MCF 10A (cell line): ENCODE measurements at regions not wholly inside any gene's neighbourhood (a gene's known extent, or its start where the extent isn't known, plus 50 kb on each side); places are given as distances from the start of the nearest gene placed in this dataset.

Experiments
- BruUV-seq: library from RNA; stranded (reverse); fragments of 400-500 nt; replicated peaks from 2 replicates; lab custom pipeline; 2021; lab: Mats Ljungman, UMichigan
- CTCF ChIA-PET: fragments of 300-600 bp; sonication (Branson Sonifier 250); formaldehyde crosslinking; extraction: SDS; loops from one replicate; lab custom pipeline; 2021; ENCODE audit warnings: antibody characterized with exemption, inconsistent platforms; lab: Yijun Ruan, JAX
- POLR2A ChIA-PET: fragments of 300-600, 350-650 bp; sonication (Branson Sonifier 250); formaldehyde crosslinking; extraction: SDS; loops from one replicate; lab custom pipeline; 2020; ENCODE audit warnings: antibody characterized with exemption, inconsistent platforms; lab: Yijun Ruan, JAX
- DNase-seq: peaks from one replicate; pipeline ENCODE4 v3.0.0-alpha.2; 2018; ENCODE audit not compliant: unreplicated experiment
- H3K27ac Mint-ChIP-seq: one replicate; pipeline ENCODE4 v1.8.0; 2022; ENCODE audit warnings: mild to moderate bottlenecking, low read depth, mixed read lengths; ENCODE audit not compliant: unreplicated experiment
- H3K27me3 Mint-ChIP-seq: one replicate; pipeline ENCODE4 v1.8.0; 2022; ENCODE audit warnings: mixed read lengths; ENCODE audit not compliant: insufficient read depth, unreplicated experiment
- H3K36me3 Mint-ChIP-seq: one replicate; pipeline ENCODE4 v1.8.0; 2022; ENCODE audit warnings: mild to moderate bottlenecking, moderate library complexity, mixed read lengths; ENCODE audit not compliant: insufficient read depth, unreplicated experiment
- H3K4me1 Mint-ChIP-seq: one replicate; pipeline ENCODE4 v1.8.0; 2022; ENCODE audit warnings: mixed read lengths; ENCODE audit not compliant: insufficient read depth, unreplicated experiment
- H3K4me3 Mint-ChIP-seq: one replicate; pipeline ENCODE4 v1.8.0; 2022; ENCODE audit warnings: mild to moderate bottlenecking, moderate library complexity, mixed read lengths; ENCODE audit not compliant: unreplicated experiment
- H3K9me3 Mint-ChIP-seq: one replicate; pipeline ENCODE4 v1.8.0; 2022; ENCODE audit warnings: mixed read lengths; ENCODE audit not compliant: unreplicated experiment
- CTCF ChIP-seq: fragments of 200-600 bp; IDR thresholded peaks from one replicate; pipeline ENCODE4 v1.8.0; 2022; ENCODE audit warnings: antibody characterized with exemption, mild to moderate bottlenecking; ENCODE audit not compliant: unreplicated experiment
- intact Hi-C: fragments of 100-400 bp; cut with micrococcal nuclease; formaldehyde crosslinking; loops from 2 replicates; pipeline ENCODE4 v1.14.1; 2022

GRCh38 chr13:105441051-105441750, 1094.3 kb downstream of the EFNB2 start:
- Mint-ChIP-seq H3K9me3 (no peaks in the 10 kb centered on the region), H3K27ac (peak overlapping the region; percentile 95), H3K27me3 (no peaks in the 10 kb centered on the region), H3K4me1 (peaks cover 21% of the 10 kb centered on the region), H3K36me3 (no peaks in the 10 kb centered on the region), H3K4me3 (no peak overlapping the region)
- no peak for TF ChIP-seq CTCF
- ChIA-PET CTCF (interaction anchor here (1.7 kb wide), 1 partner anchor 870 kb away, joined by 6 read pairs; no protein-coding TSS in a partner anchor), POLR2A (no interaction called here)
- BruUV-seq: no TSS peak
- intact Hi-C loops: loop anchor here (5.0 to 10.0 kb wide), 2 partner anchors 716 to 1094 kb away; partner anchors contain the start of gene EFNB2
- DNase-seq: peak; percentile 17

GRCh38 chr13:105436943-105437342, 1098.5 kb downstream of the EFNB2 start:
- no peaks in the 10 kb centered on the region for H3K9me3 Mint-ChIP-seq
- DNase-seq: no peak
- peaks cover 8% of the 10 kb centered on the region for H3K4me1 Mint-ChIP-seq
- POLR2A ChIA-PET: interaction anchor here (0.6 kb wide), 1 partner anchor 657 kb away, joined by 3 read pairs; no protein-coding TSS in a partner anchor
- no peak overlapping the region for H3K27ac Mint-ChIP-seq
- CTCF ChIA-PET: interaction anchor here (0.5 kb wide), 1 partner anchor 630 kb away, joined by 3 read pairs; no protein-coding TSS in a partner anchor
- H3K27me3 Mint-ChIP-seq: no peaks in the 10 kb centered on the region
- no peak for TF ChIP-seq CTCF
- intact Hi-C loops: no loop called here
- no peak overlapping the region for H3K4me3 Mint-ChIP-seq
- BruUV-seq: no TSS peak
- no peaks in the 10 kb centered on the region for H3K36me3 Mint-ChIP-seq

DNA sequence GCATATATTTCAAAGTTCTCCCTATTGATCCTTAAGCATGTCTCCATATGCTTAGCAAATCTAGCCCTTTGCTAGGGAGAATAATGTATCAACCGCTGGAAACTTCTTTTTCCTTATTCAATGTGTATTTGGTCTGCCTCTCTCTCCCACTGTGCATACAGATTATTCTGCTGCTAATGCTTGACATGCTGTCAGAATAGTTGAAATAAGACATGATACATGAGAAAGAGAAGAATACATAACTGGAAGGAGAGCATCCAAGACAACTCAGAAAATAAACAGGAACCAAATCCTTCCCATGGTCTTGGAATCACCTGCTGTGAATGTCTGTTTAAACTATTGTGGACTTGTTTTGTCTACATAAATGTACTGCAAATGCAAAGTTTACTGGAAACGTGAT, 1103.0 kb downstream of the EFNB2 start:
- no peaks in the 10 kb centered on the region for H3K27me3 Mint-ChIP-seq
- CTCF ChIA-PET: no interaction called here
- intact Hi-C loops: no loop called here
- no peaks in the 10 kb centered on the region for H3K4me1 Mint-ChIP-seq
- H3K4me3 Mint-ChIP-seq: no peak overlapping the region
- no peak for DNase-seq
- no TSS peak for BruUV-seq
- POLR2A ChIA-PET: no interaction called here
- H3K9me3 Mint-ChIP-seq: no peaks in the 10 kb centered on the region
- no peaks in the 10 kb centered on the region for H3K36me3 Mint-ChIP-seq
- no peak overlapping the region for H3K27ac Mint-ChIP-seq
- no peak for TF ChIP-seq CTCF

- Mint-ChIP-seq H3K9me3 (no peaks in the 10 kb centered on the region), H3K4me1 (no peaks in the 10 kb centered on the region), H3K36me3 (no peaks in the 10 kb centered on the region), H3K27ac (no peak overlapping the region), H3K27me3 (no peaks in the 10 kb centered on the region), H3K4me3 (no peak overlapping the region)
- CTCF ChIA-PET: no interaction called here
- POLR2A ChIA-PET: interaction anchor here (0.7 kb wide), 1 partner anchor 8 kb away, joined by 3 read pairs; no protein-coding TSS in a partner anchor
- no peak for DNase-seq
- no TSS peak for BruUV-seq
- intact Hi-C loops: no loop called here
- no peak for TF ChIP-seq CTCF
Observed at GRCh38 chr13:105428811-105429210, 1106.7 kb downstream of the EFNB2 start.
